A549 (cell line): ENCODE measurements at regions not wholly inside any gene's neighbourhood (a gene's known extent, or its start where the extent isn't known, plus 50 kb on each side); places are given as distances from the start of the nearest gene placed in this dataset.

ENCODE experiments used
- CBX8 ChIP-seq: fragments of 200-600 bp; sonication (generic); IDR thresholded peaks from 2 replicates; pipeline ENCODE4 v1.6.1; 2016
- CHD2 ChIP-seq: fragments of 150-350 bp; IDR thresholded peaks from 2 replicates; pipeline ENCODE4 v1.6.1; 2014; ENCODE audit warnings: low read length; ENCODE audit not compliant: partially characterized antibody
- CHD4 ChIP-seq: fragments of 200-600 bp; sonication (generic); IDR thresholded peaks from 2 replicates; pipeline ENCODE4 v1.6.1; 2016; ENCODE audit warnings: antibody characterized with exemption, mild to moderate bottlenecking, borderline replicate concordance
- CTCF ChIP-seq: fragments of >200 bp; sonication (Bioruptor Twin); formaldehyde crosslinking; IDR thresholded peaks from 3 replicates; pipeline ENCODE4 v1.5.1; 2016
- EHMT2 ChIP-seq: fragments of 200-600 bp; sonication (generic); IDR thresholded peaks from 2 replicates; pipeline ENCODE4 v1.6.1; 2016; ENCODE audit warnings: antibody characterized with exemption, low read depth, mild to moderate bottlenecking, moderate library complexity
- HOXB5 ChIP-seq: fragments of 250-450 bp; sonication (Bioruptor Pico); IDR thresholded peaks from 2 replicates; pipeline ENCODE4 v1.5.0; 2020; ENCODE audit warnings: mild to moderate bottlenecking, moderate library complexity
- JUN ChIP-seq, 2 experiments: fragments of >200 bp; sonication (Bioruptor Twin); formaldehyde crosslinking; IDR thresholded peaks; 2 replicates in 1 of 2; 3 replicates in 1 of 2; pipeline ENCODE4 v1.6.1; 2016 to 2017
- KDM1A ChIP-seq: fragments of 200-600 bp; sonication (generic); IDR thresholded peaks from 2 replicates; pipeline ENCODE4 v1.6.1; 2016; ENCODE audit warnings: low read depth, mild to moderate bottlenecking
- POLR2A ChIP-seq: IDR thresholded peaks from 2 replicates; pipeline ENCODE4 v1.6.1; 2012; ENCODE audit warnings: mild to moderate bottlenecking, low read length
- RCOR1 ChIP-seq: fragments of 150-350 bp; IDR thresholded peaks from 2 replicates; pipeline ENCODE4 v1.6.1; 2014; ENCODE audit warnings: antibody characterized with exemption, low read length, low read depth
- SMC3 ChIP-seq: fragments of >200 bp; sonication (Bioruptor Twin); formaldehyde crosslinking; IDR thresholded peaks from 3 replicates; pipeline ENCODE4 v1.6.1; 2018; ENCODE audit warnings: inconsistent platforms
- USF2 ChIP-seq: fragments of 450-650 bp; IDR thresholded peaks from 2 replicates; pipeline ENCODE4 v1.6.1; 2014; ENCODE audit warnings: antibody characterized with exemption
- TF ChIP-seq, protein P1 (sequence below): fragments of 200-600 bp; sonication (generic); IDR thresholded peaks from 2 replicates; pipeline ENCODE4 v1.6.1; 2016; ENCODE audit warnings: antibody characterized with exemption, mild to moderate bottlenecking, moderate library complexity

DNA sequence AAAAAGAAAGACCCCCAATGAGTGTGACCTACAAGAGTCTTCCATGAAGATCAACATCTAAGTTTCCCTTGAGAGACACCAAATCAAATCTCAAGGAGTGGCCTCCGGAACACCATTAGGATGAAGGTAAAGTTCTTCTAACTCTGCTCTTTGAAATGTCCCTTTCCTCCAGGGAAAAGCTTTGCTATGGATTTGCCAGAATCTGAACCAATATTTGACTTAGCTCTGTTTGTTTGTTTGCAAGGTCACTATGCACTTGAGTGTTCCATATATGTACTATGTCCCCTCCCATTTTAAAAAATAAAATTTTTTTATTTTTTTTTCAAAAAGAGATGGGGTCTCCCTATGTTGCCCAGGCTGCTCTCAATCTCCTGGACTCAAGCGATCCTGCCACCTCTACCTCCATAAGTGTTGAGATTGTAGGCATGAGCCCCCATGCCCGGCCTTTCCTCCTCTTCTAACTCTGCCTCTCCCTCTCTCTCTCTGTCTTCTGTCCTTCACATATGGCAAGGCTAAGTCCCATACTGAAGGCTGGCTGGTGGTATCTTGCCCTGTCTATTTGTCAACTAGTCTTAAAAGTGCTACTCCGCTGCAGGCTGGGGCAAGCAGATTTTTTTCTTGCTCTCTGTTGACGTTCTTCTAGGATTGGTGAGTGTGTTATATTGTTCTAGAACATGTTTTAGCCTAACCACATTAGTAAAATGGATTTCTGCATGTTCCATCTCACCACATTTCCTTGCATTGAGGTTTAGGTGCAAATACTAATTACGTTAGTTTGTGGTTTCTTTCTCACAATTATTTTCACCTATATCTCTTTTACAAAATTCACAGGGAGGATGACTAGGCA, 276.7 kb upstream of the DYNLRB2 start:
- TF ChIP-seq CTCF: no peak
- no peak for TF ChIP-seq CHD4
- TF ChIP-seq KDM1A: no peak
- TF ChIP-seq CBX8: no peak
- no peak for TF ChIP-seq USF2
- no peak for TF ChIP-seq POLR2A
- TF ChIP-seq, protein P1, sequence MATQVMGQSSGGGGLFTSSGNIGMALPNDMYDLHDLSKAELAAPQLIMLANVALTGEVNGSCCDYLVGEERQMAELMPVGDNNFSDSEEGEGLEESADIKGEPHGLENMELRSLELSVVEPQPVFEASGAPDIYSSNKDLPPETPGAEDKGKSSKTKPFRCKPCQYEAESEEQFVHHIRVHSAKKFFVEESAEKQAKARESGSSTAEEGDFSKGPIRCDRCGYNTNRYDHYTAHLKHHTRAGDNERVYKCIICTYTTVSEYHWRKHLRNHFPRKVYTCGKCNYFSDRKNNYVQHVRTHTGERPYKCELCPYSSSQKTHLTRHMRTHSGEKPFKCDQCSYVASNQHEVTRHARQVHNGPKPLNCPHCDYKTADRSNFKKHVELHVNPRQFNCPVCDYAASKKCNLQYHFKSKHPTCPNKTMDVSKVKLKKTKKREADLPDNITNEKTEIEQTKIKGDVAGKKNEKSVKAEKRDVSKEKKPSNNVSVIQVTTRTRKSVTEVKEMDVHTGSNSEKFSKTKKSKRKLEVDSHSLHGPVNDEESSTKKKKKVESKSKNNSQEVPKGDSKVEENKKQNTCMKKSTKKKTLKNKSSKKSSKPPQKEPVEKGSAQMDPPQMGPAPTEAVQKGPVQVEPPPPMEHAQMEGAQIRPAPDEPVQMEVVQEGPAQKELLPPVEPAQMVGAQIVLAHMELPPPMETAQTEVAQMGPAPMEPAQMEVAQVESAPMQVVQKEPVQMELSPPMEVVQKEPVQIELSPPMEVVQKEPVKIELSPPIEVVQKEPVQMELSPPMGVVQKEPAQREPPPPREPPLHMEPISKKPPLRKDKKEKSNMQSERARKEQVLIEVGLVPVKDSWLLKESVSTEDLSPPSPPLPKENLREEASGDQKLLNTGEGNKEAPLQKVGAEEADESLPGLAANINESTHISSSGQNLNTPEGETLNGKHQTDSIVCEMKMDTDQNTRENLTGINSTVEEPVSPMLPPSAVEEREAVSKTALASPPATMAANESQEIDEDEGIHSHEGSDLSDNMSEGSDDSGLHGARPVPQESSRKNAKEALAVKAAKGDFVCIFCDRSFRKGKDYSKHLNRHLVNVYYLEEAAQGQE: no peak
- TF ChIP-seq SMC3: no peak
- TF ChIP-seq CHD2: no peak
- TF ChIP-seq HOXB5: no peak
- no peak for TF ChIP-seq JUN (IDR thresholded peaks at IDR 0.05)
- no peak for TF ChIP-seq EHMT2
- no peak for TF ChIP-seq RCOR1
